IMR-90 (cell line): ENCODE measurements at regions not wholly inside any gene's neighbourhood (a gene's known extent, or its start where the extent isn't known, plus 50 kb on each side); places are given as distances from the start of the nearest gene placed in this dataset.

Experiments
- ATAC-seq: fragments of 200-7000 bp; cut with Tn5 transposase; 2 replicates; pipeline ENCODE4 v1.9.1; 2020; ENCODE audit warnings: low read depth, mild to moderate bottlenecking, moderate library complexity
- BruUV-seq: library from RNA; stranded (reverse); fragments of 400-500 nt; replicated peaks from 2 replicates; lab custom pipeline; 2021; lab: Mats Ljungman, UMichigan
- CTCF ChIA-PET: fragments of 300-600 bp; formaldehyde crosslinking; extraction: SDS; loops from one replicate; lab custom pipeline; 2021; ENCODE audit warnings: antibody characterized with exemption; lab: Yijun Ruan, JAX
- POLR2A ChIA-PET: fragments of 300-600 bp; sonication (Branson Sonifier 250); formaldehyde crosslinking; loops from one replicate; lab custom pipeline; 2022; ENCODE audit warnings: antibody characterized with exemption; ENCODE audit not compliant: unreplicated experiment; lab: Charles Lee
- DNase-seq: peaks from one replicate; pipeline ENCODE4 v3.0.0; 2013
- H2AFZ ChIP-seq: replicated peaks from 2 replicates; pipeline ENCODE3; 2013; ENCODE audit warnings: low read length, mild to moderate bottlenecking; ENCODE audit not compliant: poor library complexity
- H2AK5ac ChIP-seq: 2 replicates; pipeline ENCODE4 v1.6.1; 2013; ENCODE audit warnings: low read depth, low read length, inconsistent platforms
- H2AK9ac ChIP-seq: replicated peaks from 2 replicates; pipeline ENCODE3; 2013; ENCODE audit warnings: mild to moderate bottlenecking, low read depth, low read length, moderate library complexity; ENCODE audit not compliant: poor library complexity
- H2BK120ac ChIP-seq: 2 replicates; pipeline ENCODE4 v1.6.1; 2013; ENCODE audit warnings: low read depth, low read length, inconsistent platforms
- H2BK15ac ChIP-seq: 3 replicates; pipeline ENCODE4 v1.6.1; 2013; ENCODE audit warnings: low read depth, low read length, inconsistent platforms
- H2BK20ac ChIP-seq: 2 replicates; pipeline ENCODE4 v1.6.1; 2013; ENCODE audit warnings: low read depth, mild to moderate bottlenecking, inconsistent platforms, low read length, moderate library complexity
- H2BK5ac ChIP-seq: 2 replicates; pipeline ENCODE4 v1.6.1; 2013; ENCODE audit warnings: mild to moderate bottlenecking, low read depth, low read length, inconsistent platforms; ENCODE audit not compliant: poor library complexity, severe bottlenecking
- H3K14ac ChIP-seq: replicated peaks from 2 replicates; pipeline ENCODE4 v1.6.1; 2013; ENCODE audit warnings: low read depth, low read length, inconsistent platforms
- H3K18ac ChIP-seq: 2 replicates; pipeline ENCODE4 v1.6.1; 2013; ENCODE audit warnings: low read depth, low read length, control low read depth
- H3K23ac ChIP-seq: 2 replicates; pipeline ENCODE4 v1.6.1; 2013; ENCODE audit warnings: low read depth, low read length, inconsistent platforms
- H3K27ac ChIP-seq: 2 replicates; pipeline ENCODE4 v1.5.1; 2013; ENCODE audit warnings: mild to moderate bottlenecking, control low read depth, low read length; ENCODE audit not compliant: insufficient read depth
- H3K27me3 ChIP-seq: 2 replicates; pipeline ENCODE4 v1.6.1; 2013; ENCODE audit warnings: low read length; ENCODE audit not compliant: control insufficient read depth, insufficient read depth
- H3K36me3 ChIP-seq: 2 replicates; pipeline ENCODE4 v1.6.1; 2013; ENCODE audit warnings: low read length, mixed read lengths; ENCODE audit not compliant: control insufficient read depth, insufficient read depth
- H3K4ac ChIP-seq: 2 replicates; pipeline ENCODE4 v1.6.1; 2013; ENCODE audit warnings: low read depth, low read length, inconsistent platforms
- H3K4me1 ChIP-seq: 2 replicates; pipeline ENCODE4 v1.6.1; 2013; ENCODE audit warnings: low read length, mixed read lengths; ENCODE audit not compliant: control insufficient read depth, insufficient read depth
- H3K4me2 ChIP-seq: 2 replicates; pipeline ENCODE4 v1.6.1; 2013; ENCODE audit warnings: low read depth, mild to moderate bottlenecking, control low read depth, low read length, moderate library complexity
- H3K4me3 ChIP-seq: 2 replicates; pipeline ENCODE4 v1.5.1; 2013; ENCODE audit warnings: low read depth, mild to moderate bottlenecking, control low read depth, low read length, moderate library complexity; ENCODE audit not compliant: insufficient read depth
- H3K56ac ChIP-seq: 2 replicates; pipeline ENCODE4 v1.6.1; 2013; ENCODE audit warnings: low read length, inconsistent platforms; ENCODE audit not compliant: insufficient read depth; ENCODE audit errors: extremely low read depth
- H3K79me1 ChIP-seq, 2 experiments: 2 replicates each; pipeline ENCODE4 v1.6.1; 2013; ENCODE audit warnings: low read length in 2 of 2, inconsistent platforms in 1 of 2, low read depth in 1 of 2
- H3K9ac ChIP-seq: 2 replicates; pipeline ENCODE4 v1.6.1; 2013; ENCODE audit warnings: low read depth, low read length, control low read depth
- H3K9me1 ChIP-seq: 2 replicates; pipeline ENCODE4 v1.6.1; 2013; ENCODE audit warnings: low read length, inconsistent platforms; ENCODE audit not compliant: insufficient read depth
- H3K9me3 ChIP-seq: 2 replicates; pipeline ENCODE4 v1.6.1; 2013; ENCODE audit warnings: low read length; ENCODE audit not compliant: control insufficient read depth, insufficient read depth
- H4K20me1 ChIP-seq: 2 replicates; pipeline ENCODE4 v1.6.1; 2013; ENCODE audit warnings: low read length, inconsistent platforms; ENCODE audit not compliant: insufficient read depth
- H4K5ac ChIP-seq: 2 replicates; pipeline ENCODE4 v1.6.1; 2013; ENCODE audit warnings: mild to moderate bottlenecking, low read depth, low read length, control low read depth
- H4K8ac ChIP-seq, 2 experiments: 2 replicates each; pipeline ENCODE4 v1.6.1; 2013; ENCODE audit warnings: low read depth in 2 of 2, low read length in 2 of 2, control low read depth in 1 of 2, inconsistent platforms in 1 of 2
- H4K91ac ChIP-seq: 2 replicates; pipeline ENCODE4 v1.6.1; 2013; ENCODE audit warnings: low read depth, low read length, inconsistent platforms; ENCODE audit not compliant: insufficient read depth
- BHLHE40 ChIP-seq: fragments of 150-350 bp; IDR thresholded peaks from 2 replicates; pipeline ENCODE4 v1.6.1; 2016; ENCODE audit warnings: mild to moderate bottlenecking, low read depth, low read length
- CEBPB ChIP-seq: IDR thresholded peaks from 2 replicates; pipeline ENCODE4 v1.6.1; 2012; ENCODE audit warnings: low read depth, low read length, improper control_type of control experiment
- CHD1 ChIP-seq: IDR thresholded peaks from 2 replicates; pipeline ENCODE4 v1.6.1; 2012; ENCODE audit warnings: low read depth, low read length, improper control_type of control experiment
- CTCF ChIP-seq: conservative IDR thresholded peaks from 2 replicates; pipeline ENCODE4 v1.5.1; 2012; ENCODE audit warnings: mild to moderate bottlenecking, low read depth, low read length, improper control_type of control experiment
- ELK1 ChIP-seq: fragments of 150-350 bp; IDR thresholded peaks from 2 replicates; pipeline ENCODE4 v1.6.1; 2016; ENCODE audit warnings: low read depth, mild to moderate bottlenecking, low read length, moderate library complexity, borderline replicate concordance
- FOS ChIP-seq: fragments of 150-350 bp; IDR thresholded peaks from 2 replicates; pipeline ENCODE4 v1.6.1; 2016; ENCODE audit warnings: low read depth, low read length
- MAZ ChIP-seq: IDR thresholded peaks from 2 replicates; pipeline ENCODE4 v1.6.1; 2012; ENCODE audit warnings: low read depth, mild to moderate bottlenecking, low read length, improper control_type of control experiment, moderate library complexity, borderline replicate concordance
- NFE2L2 ChIP-seq: fragments of 150-350 bp; IDR thresholded peaks from 2 replicates; pipeline ENCODE4 v1.6.1; 2016; ENCODE audit warnings: low read depth, mild to moderate bottlenecking, low read length
- POLR2A ChIP-seq: IDR thresholded peaks from 2 replicates; pipeline ENCODE4 v1.6.1; 2012; ENCODE audit warnings: mild to moderate bottlenecking, low read depth, low read length
- RAD21 ChIP-seq: IDR thresholded peaks from 2 replicates; pipeline ENCODE4 v1.6.1; 2012; ENCODE audit warnings: low read length, improper control_type of control experiment
- SMC3 ChIP-seq: fragments of 150-350 bp; IDR thresholded peaks from 2 replicates; pipeline ENCODE4 v1.6.1; 2016; ENCODE audit warnings: low read depth, mild to moderate bottlenecking, antibody characterized with exemption, low read length, moderate library complexity
- WGBS, 2 experiments: methylation state at CpG; one replicate each; pipeline versions ENCODE4 v1.1.5 to v1.1.7; 2013; ENCODE audit warnings: missing lambda C conversion rate in 2 of 2; ENCODE audit not compliant: insufficient read length in 1 of 2; ENCODE audit errors: extremely low coverage in 2 of 2; 5-methylcytosine and 5-hydroxymethylcytosine counted together
- dilution Hi-C: fragments of 300-500 bp; cut with HindIII; formaldehyde crosslinking; loops from one replicate; pipeline ENCODE4 v1.14.3; 2018; ENCODE audit warnings: low sequenced_read_pairs; ENCODE audit not compliant: unreplicated experiment
- in situ Hi-C: fragments of 300-500 bp; cut with MboI; formaldehyde crosslinking; loops from 3 replicates; pipeline ENCODE4 v1.14.3; 2019; ENCODE audit warnings: low sequenced_read_pairs, inconsistent platforms, mixed read lengths
- intact Hi-C: fragments of 100-400 bp; cut with micrococcal nuclease; formaldehyde crosslinking; loops from 2 replicates; pipeline ENCODE4 v1.10.0; 2022

DNA sequence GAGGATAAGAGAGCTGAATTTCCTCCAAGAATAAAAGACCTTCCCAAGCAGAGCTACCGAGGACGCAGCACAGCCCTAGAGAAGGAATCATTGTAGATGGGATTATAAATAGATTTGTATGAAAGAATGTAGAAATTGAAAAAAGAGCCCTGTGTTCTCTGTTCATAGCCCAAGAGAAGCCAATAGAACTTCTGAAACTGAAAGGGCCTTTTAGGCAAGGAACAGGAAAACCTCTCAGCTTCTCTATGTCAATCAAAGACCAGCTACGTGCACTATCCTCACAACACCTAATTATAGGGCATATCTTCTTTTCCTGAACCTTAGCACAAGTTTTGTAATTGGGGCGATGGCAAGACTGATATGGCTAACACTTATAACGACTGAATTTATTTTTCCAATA is 192.4 kb upstream of the RNPC3 start:
- H3K18ac ChIP-seq: no peak overlapping the region
- H2BK20ac ChIP-seq: no peak overlapping the region
- H2AK5ac ChIP-seq: no peak overlapping the region
- no peak overlapping the region for H3K27ac ChIP-seq
- no peak overlapping the region for H2BK5ac ChIP-seq
- H3K9me1 ChIP-seq: no peaks in the 10 kb centered on the region
- ATAC-seq (no peak), DNase-seq (no peak)
- no peak overlapping the region for H3K9ac ChIP-seq
- dilution Hi-C loops: no loop called here
- no peaks in the 10 kb centered on the region for H4K20me1 ChIP-seq
- H4K8ac ChIP-seq: no peak overlapping the region
- TF ChIP-seq FOS: no peak
- TF ChIP-seq CHD1: no peak
- TF ChIP-seq CTCF: no peak
- TF ChIP-seq CEBPB: no peak
- no peak for TF ChIP-seq SMC3
- TF ChIP-seq MAZ: no peak
- no peak for TF ChIP-seq POLR2A
- TF ChIP-seq NFE2L2: no peak
- TF ChIP-seq BHLHE40: no peak
- no peak for TF ChIP-seq RAD21
- TF ChIP-seq ELK1: no peak
- H3K14ac ChIP-seq: no peak overlapping the region
- no peak overlapping the region for H3K4me2 ChIP-seq
- H3K36me3 ChIP-seq: no peaks in the 10 kb centered on the region
- in situ Hi-C loops: no loop called here
- no peak overlapping the region for H3K4me3 ChIP-seq
- BruUV-seq: no TSS peak
- H3K27me3 ChIP-seq: no peaks in the 10 kb centered on the region
- H2BK120ac ChIP-seq: no peak overlapping the region
- POLR2A ChIA-PET: no interaction called here
- H2BK15ac ChIP-seq: no peak overlapping the region
- no peak overlapping the region for H4K91ac ChIP-seq
- no peak overlapping the region for H3K4ac ChIP-seq
- no peak overlapping the region for H2AFZ ChIP-seq
- H4K5ac ChIP-seq: no peak overlapping the region
- no peak overlapping the region for H3K56ac ChIP-seq
- no peak overlapping the region for H2AK9ac ChIP-seq
- no peak overlapping the region for H3K23ac ChIP-seq
- intact Hi-C loops: no loop called here
- CTCF ChIA-PET: no interaction called here
- WGBS, 2 experiments: no CpG with 5 or more reads among the region's 5 CpGs
- no peaks in the 10 kb centered on the region for H3K79me1 ChIP-seq
- H3K4me1 ChIP-seq: no peaks in the 10 kb centered on the region
- H3K9me3 ChIP-seq: no peaks in the 10 kb centered on the region
